Left ventricle myocardium inferior (tissue), 1 donor: ENCODE measurements at regions not wholly inside any gene's neighbourhood (a gene's known extent, or its start where the extent isn't known, plus 50 kb on each side); places are given as distances from the start of the nearest gene placed in this dataset.

Experiments
- DNase-seq: peaks from one replicate; pipeline ENCODE4 v3.0.0-alpha.2; 2020
- H3K27ac ChIP-seq: fragments of 200-600 bp; replicated peaks from 2 replicates; pipeline ENCODE4 v1.8.0; 2021
- H3K27me3 ChIP-seq: fragments of 200-600 bp; 2 replicates; pipeline ENCODE4 v1.8.0; 2021; ENCODE audit warnings: low read depth
- H3K36me3 ChIP-seq: fragments of 200-600 bp; 2 replicates; pipeline ENCODE4 v1.8.0; 2021
- H3K4me1 ChIP-seq: fragments of 200-600 bp; 2 replicates; pipeline ENCODE4 v1.8.0; 2021
- H3K4me3 ChIP-seq: fragments of 200-600 bp; 2 replicates; pipeline ENCODE4 v1.8.0; 2021; ENCODE audit warnings: mild to moderate bottlenecking, moderate library complexity
- H3K9me3 ChIP-seq: fragments of 200-600 bp; replicated peaks from 2 replicates; pipeline ENCODE4 v1.8.0; 2021
- intact Hi-C: fragments of 100-400 bp; cut with micrococcal nuclease; formaldehyde crosslinking; loops from one replicate; pipeline ENCODE4 v1.11.0; 2022
- TF ChIP-seq, protein P1 (sequence below): fragments of 200-600 bp; IDR thresholded peaks from 2 replicates; pipeline ENCODE4 v1.8.0; 2021; ENCODE audit warnings: antibody characterized with exemption, mild to moderate bottlenecking, borderline replicate concordance
- donor health status: DM: no; HTN: yes; CAD: no; lungs with severe emphysema.

DNA sequence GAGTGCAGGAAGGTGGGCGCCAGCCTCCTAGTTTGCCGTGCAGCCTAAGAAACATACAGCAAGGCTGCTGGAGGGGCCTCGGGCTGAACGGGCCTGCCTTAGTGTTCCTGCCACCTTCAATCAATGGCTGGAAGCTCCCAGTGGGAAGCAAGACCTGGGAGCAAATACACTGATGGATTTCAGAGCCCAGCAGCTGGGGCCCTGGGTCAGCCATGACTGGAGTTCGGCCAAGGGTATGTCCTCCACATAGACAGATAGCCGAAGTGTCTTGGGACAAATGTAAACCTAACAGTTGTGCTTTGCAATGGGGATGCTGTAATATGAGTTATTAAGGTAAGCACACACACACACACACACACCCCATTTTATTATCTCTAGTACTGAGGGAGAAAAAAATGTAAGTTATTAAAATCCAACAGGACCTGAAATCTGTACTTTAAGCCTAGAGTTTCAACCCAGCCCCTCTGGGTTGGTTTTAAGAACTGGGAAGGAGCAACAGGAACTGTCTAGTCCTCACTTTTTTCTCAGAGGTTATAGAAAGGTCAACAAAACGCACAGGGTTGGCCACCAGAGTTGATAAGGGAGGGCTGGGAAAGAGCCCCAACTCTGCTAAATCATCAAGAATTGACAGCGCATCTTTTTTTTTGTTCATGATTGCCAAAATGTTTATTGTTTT is 50.0 kb upstream of the CELF2 start:
- H3K9me3 ChIP-seq = no peaks in the 10 kb centered on the region
- no peak overlapping the region for H3K27ac ChIP-seq
- TF ChIP-seq, protein P1, sequence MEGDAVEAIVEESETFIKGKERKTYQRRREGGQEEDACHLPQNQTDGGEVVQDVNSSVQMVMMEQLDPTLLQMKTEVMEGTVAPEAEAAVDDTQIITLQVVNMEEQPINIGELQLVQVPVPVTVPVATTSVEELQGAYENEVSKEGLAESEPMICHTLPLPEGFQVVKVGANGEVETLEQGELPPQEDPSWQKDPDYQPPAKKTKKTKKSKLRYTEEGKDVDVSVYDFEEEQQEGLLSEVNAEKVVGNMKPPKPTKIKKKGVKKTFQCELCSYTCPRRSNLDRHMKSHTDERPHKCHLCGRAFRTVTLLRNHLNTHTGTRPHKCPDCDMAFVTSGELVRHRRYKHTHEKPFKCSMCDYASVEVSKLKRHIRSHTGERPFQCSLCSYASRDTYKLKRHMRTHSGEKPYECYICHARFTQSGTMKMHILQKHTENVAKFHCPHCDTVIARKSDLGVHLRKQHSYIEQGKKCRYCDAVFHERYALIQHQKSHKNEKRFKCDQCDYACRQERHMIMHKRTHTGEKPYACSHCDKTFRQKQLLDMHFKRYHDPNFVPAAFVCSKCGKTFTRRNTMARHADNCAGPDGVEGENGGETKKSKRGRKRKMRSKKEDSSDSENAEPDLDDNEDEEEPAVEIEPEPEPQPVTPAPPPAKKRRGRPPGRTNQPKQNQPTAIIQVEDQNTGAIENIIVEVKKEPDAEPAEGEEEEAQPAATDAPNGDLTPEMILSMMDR = no peak
- intact Hi-C loops = no loop called here
- H3K36me3 ChIP-seq = no peaks in the 10 kb centered on the region
- H3K4me1 ChIP-seq = peaks cover 8% of the 10 kb centered on the region
- no peaks in the 10 kb centered on the region for H3K27me3 ChIP-seq
- no peak for DNase-seq
- no peak overlapping the region for H3K4me3 ChIP-seq
